Adrenal gland (tissue), 5 donors: ENCODE measurements at regions not wholly inside any gene's neighbourhood (a gene's known extent, or its start where the extent isn't known, plus 50 kb on each side); places are given as distances from the start of the nearest gene placed in this dataset.

ENCODE experiments used
- CTCF ChIP-seq, 6 experiments: fragments of 450-650 bp in 4 of 6; fragments of 200-600 bp in 2 of 6; sonication (generic) in 1 of 6; IDR thresholded peaks; 1 replicate in 5 of 6; 2 replicates in 1 of 6; pipeline versions ENCODE4 v1.5.1 to v1.8.0; 2016 to 2021; ENCODE audit warnings: antibody characterized with exemption in 6 of 6, mild to moderate bottlenecking in 2 of 6, moderate library complexity in 1 of 6
- POLR2A ChIP-seq, 2 donors: fragments of 450-650 bp; IDR thresholded peaks; one replicate each; pipeline ENCODE4 v1.6.1; 2017; ENCODE audit warnings: antibody characterized with exemption in 2 of 2, mild to moderate bottlenecking in 2 of 2, moderate library complexity in 1 of 2
- donor health status: DM: no; HTN: no; CAD: no.

- TF ChIP-seq CTCF (IDR thresholded peaks at IDR 0.05) (no peak), POLR2A (IDR thresholded peaks at IDR 0.05) (no peak)
Measured at GRCh38 chr1:165045902-165046301, 310.6 kb downstream of the LMX1A start.
